Glutamatergic neuron (in vitro differentiated cells): ENCODE measurements at regions not wholly inside any gene's neighbourhood (a gene's known extent, or its start where the extent isn't known, plus 50 kb on each side); places are given as distances from the start of the nearest gene placed in this dataset.
A peak's percentile ranks its signal among the peaks of the same experiment; 100 is the strongest.

Source experiments
- DNase-seq: peaks from one replicate; pipeline ENCODE4 v3.0.0; 2022
- H3K27ac Mint-ChIP-seq: one replicate; pipeline ENCODE4 v1.8.0; 2020; ENCODE audit warnings: mild to moderate bottlenecking, mixed read lengths, inconsistent platforms; ENCODE audit not compliant: unreplicated experiment
- H3K27me3 Mint-ChIP-seq: one replicate; pipeline ENCODE4 v1.8.0; 2020; ENCODE audit warnings: mild to moderate bottlenecking, moderate library complexity, mixed read lengths, inconsistent platforms; ENCODE audit not compliant: unreplicated experiment
- H3K36me3 Mint-ChIP-seq: one replicate; pipeline ENCODE4 v1.8.0; 2020; ENCODE audit warnings: mild to moderate bottlenecking, mixed read lengths, inconsistent platforms; ENCODE audit not compliant: unreplicated experiment
- H3K4me1 Mint-ChIP-seq: one replicate; pipeline ENCODE4 v1.8.0; 2020; ENCODE audit warnings: mild to moderate bottlenecking, low read depth, mixed read lengths, inconsistent platforms; ENCODE audit not compliant: unreplicated experiment
- H3K4me3 Mint-ChIP-seq: one replicate; pipeline ENCODE4 v1.8.0; 2020; ENCODE audit warnings: mild to moderate bottlenecking, mixed read lengths, inconsistent platforms; ENCODE audit not compliant: unreplicated experiment
- H3K9me3 Mint-ChIP-seq: one replicate; pipeline ENCODE4 v1.8.0; 2020; ENCODE audit warnings: mild to moderate bottlenecking, moderate library complexity, mixed read lengths, inconsistent platforms; ENCODE audit not compliant: unreplicated experiment
- CTCF ChIP-seq: fragments of 200-600 bp; sonication (generic); IDR thresholded peaks from one replicate; pipeline ENCODE4 v1.5.0; 2021; ENCODE audit not compliant: partially characterized antibody, unreplicated experiment

- TF ChIP-seq CTCF, result no peak
- no peak for DNase-seq
- no peaks in the 10 kb centered on the region for H3K27me3 Mint-ChIP-seq
- no peak overlapping the region for H3K4me3 Mint-ChIP-seq
- H3K27ac Mint-ChIP-seq, result no peak overlapping the region
- H3K36me3 Mint-ChIP-seq, result no peaks in the 10 kb centered on the region
- peaks cover 2% of the 10 kb centered on the region for H3K9me3 Mint-ChIP-seq
- peaks cover 5% of the 10 kb centered on the region for H3K4me1 Mint-ChIP-seq
Measured at GRCh38 chr17:77814091-77814772, 144.3 kb upstream of the TNRC6C start.

GRCh38 chr17:77815127-77815905 lies 143.2 kb upstream of the TNRC6C start:
- Mint-ChIP-seq H3K27ac (no peak overlapping the region), H3K9me3 (peaks cover 2% of the 10 kb centered on the region), H3K4me3 (no peak overlapping the region), H3K4me1 (peaks cover 12% of the 10 kb centered on the region), H3K27me3 (no peaks in the 10 kb centered on the region), H3K36me3 (no peaks in the 10 kb centered on the region)
- peak; percentile 7 for DNase-seq
- TF ChIP-seq CTCF, result no peak

GRCh38 chr17:77817953-77818352 lies 140.6 kb upstream of the TNRC6C start:
- no peak overlapping the region for H3K4me3 Mint-ChIP-seq
- no peaks in the 10 kb centered on the region for H3K27me3 Mint-ChIP-seq
- no peak for DNase-seq
- peaks cover 7% of the 10 kb centered on the region for H3K9me3 Mint-ChIP-seq
- H3K36me3 Mint-ChIP-seq, result no peaks in the 10 kb centered on the region
- H3K27ac Mint-ChIP-seq, result no peak overlapping the region
- no peak for TF ChIP-seq CTCF
- peaks cover 16% of the 10 kb centered on the region for H3K4me1 Mint-ChIP-seq

- no peaks in the 10 kb centered on the region for H3K36me3 Mint-ChIP-seq
- peaks cover 19% of the 10 kb centered on the region for H3K4me1 Mint-ChIP-seq
- H3K27ac Mint-ChIP-seq, result no peak overlapping the region
- no peaks in the 10 kb centered on the region for H3K27me3 Mint-ChIP-seq
- TF ChIP-seq CTCF, result no peak
- no peak overlapping the region for H3K4me3 Mint-ChIP-seq
- DNase-seq, result no peak
- peaks cover 6% of the 10 kb centered on the region for H3K9me3 Mint-ChIP-seq
Measured at GRCh38 chr17:77819497-77819896, 139.0 kb upstream of the TNRC6C start.

- peak; percentile 18 for TF ChIP-seq CTCF
- peaks cover 19% of the 10 kb centered on the region for H3K4me1 Mint-ChIP-seq
- DNase-seq, result no peak
- no peaks in the 10 kb centered on the region for H3K36me3 Mint-ChIP-seq
- H3K9me3 Mint-ChIP-seq, result peaks cover 6% of the 10 kb centered on the region
- H3K4me3 Mint-ChIP-seq, result no peak overlapping the region
- H3K27me3 Mint-ChIP-seq, result peaks cover 2% of the 10 kb centered on the region
- H3K27ac Mint-ChIP-seq, result no peak overlapping the region
Measured at GRCh38 chr17:77821114-77821513, 137.4 kb upstream of the TNRC6C start.
